Pons (tissue), 1 donor: ENCODE measurements at regions not wholly inside any gene's neighbourhood (a gene's known extent, or its start where the extent isn't known, plus 50 kb on each side); places are given as distances from the start of the nearest gene placed in this dataset.
"Not testable (repeated sequence)": the region's sequence is repeated elsewhere in the genome, so short reads cannot be mapped to it uniquely, and the experiment has no call there.

ENCODE experiments used
- DNase-seq: peaks from one replicate; pipeline ENCODE4 v3.0.0-alpha.2; 2016; ENCODE audit warnings: low spot score

DNA sequence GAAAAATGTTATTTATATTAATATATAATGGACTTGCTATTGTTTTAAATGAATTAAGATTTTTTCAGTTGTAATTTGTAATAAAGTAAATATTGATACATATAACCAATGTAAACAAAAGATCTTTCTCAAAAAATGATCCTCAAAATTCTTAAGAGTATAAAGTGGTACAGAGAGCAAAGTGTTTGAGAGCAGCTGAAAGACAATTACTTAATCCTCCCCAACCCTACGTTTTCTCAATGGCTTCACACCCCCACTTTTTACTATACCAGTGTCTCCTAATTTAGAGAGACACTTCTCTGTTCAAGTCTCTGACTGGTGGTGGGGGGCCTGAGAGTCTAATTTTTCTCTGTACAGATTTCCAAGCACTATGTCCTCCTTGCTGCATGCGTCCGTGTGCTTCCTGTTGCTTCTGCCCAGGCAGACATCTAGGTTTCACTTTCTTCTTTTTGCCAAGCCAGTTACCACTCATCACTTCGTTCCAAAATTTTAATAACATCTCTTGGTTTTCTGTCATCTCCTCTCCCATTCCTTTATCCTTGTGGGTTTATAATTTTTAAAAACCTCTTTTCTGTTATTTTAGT is 276.3 kb upstream of the DNAJC19 start:
- peak; percentile 42 for DNase-seq

DNA sequence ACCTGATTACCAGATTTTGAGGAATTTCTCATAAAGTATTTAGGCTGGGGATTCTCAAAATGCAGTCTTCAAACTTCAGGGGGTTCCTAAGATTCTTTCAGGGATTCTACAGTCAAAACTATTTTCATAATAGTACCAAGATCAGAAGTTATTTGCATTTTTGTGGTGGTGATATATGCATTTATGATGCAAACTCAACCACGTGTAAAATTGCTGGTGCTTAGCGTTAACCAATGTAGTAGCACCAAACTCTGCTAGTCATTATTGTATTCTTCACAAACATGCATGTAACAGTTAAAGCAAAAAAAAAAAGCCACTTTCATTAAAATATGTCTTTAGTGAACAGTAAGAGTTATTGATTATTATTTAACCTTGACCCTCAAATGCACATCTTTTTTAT is 274.9 kb upstream of the DNAJC19 start:
- no peak for DNase-seq

GRCh38 chr3:181253796-181254195 is 264.3 kb upstream of the DNAJC19 start:
- no peak for DNase-seq

- peak; percentile 7 for DNase-seq
Observed at GRCh38 chr3:181252631-181253030, 263.1 kb upstream of the DNAJC19 start.

GRCh38 chr3:181250714-181251113 is 261.2 kb upstream of the DNAJC19 start:
- no peak for DNase-seq

DNA sequence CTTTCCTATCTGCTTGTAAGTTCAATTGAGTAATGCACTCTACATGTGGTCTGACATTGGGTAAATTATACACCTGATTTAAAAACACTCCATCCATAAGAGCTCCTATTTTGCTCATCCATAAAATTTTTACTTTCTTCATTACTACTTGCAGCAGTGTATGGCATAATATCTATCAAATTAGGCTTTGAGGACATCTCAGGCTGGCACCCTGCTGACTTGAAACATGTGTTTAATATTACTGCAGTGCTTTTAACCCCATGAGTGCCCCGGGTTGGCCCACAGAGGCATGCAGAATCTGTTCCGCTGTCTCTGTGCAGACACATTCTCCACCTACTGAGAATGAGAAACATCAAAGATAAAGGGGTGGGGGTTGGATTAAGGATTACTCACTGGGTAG is 249.9 kb upstream of the DNAJC19 start:
- no peak for DNase-seq

DNA sequence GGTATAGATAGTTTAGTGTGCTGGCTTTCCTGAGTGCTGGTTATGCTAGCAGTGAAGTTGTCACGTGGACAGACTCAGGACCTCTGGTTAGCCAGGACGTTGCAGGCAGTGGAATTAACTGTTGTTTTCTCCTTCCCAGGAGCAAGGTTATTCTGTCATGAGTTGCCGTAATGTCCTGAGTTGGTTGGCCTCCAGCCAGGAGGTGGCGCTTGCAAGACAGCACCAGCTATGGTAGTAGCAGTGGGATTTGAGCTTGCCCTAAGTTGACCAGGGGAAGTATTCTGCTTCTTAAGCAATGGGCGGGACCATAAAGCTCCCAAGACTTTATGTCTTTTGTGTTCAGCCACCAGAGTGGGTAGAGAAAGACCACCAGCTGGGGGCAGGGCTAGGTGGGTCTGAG is 240.7 kb upstream of the DNAJC19 start:
- no peak for DNase-seq

GRCh38 chr3:181213347-181213746 is 223.8 kb upstream of the DNAJC19 start:
- DNase-seq, result no peak

- no peak for DNase-seq
Observed at GRCh38 chr3:181212271-181212670, 222.7 kb upstream of the DNAJC19 start.

- DNase-seq, result peak; percentile 63
Observed at GRCh38 chr3:181210275-181210674, 220.7 kb upstream of the DNAJC19 start.

GRCh38 chr3:181189556-181189955 is 200.0 kb upstream of the DNAJC19 start:
- no peak for DNase-seq

- DNase-seq, result peak; percentile 59
Observed at GRCh38 chr3:181183764-181184163, 194.2 kb upstream of the DNAJC19 start.

GRCh38 chr3:181183057-181183456 is 193.5 kb upstream of the DNAJC19 start:
- not testable (repeated sequence) for DNase-seq

GRCh38 chr3:181178991-181179390 is 189.5 kb upstream of the DNAJC19 start:
- no peak for DNase-seq

- peak; percentile 79 for DNase-seq
Observed at GRCh38 chr3:181176601-181177000, 187.1 kb upstream of the DNAJC19 start.

- DNase-seq, result peak; percentile 56
Observed at GRCh38 chr3:181174676-181175233, 185.2 kb upstream of the DNAJC19 start.

DNA sequence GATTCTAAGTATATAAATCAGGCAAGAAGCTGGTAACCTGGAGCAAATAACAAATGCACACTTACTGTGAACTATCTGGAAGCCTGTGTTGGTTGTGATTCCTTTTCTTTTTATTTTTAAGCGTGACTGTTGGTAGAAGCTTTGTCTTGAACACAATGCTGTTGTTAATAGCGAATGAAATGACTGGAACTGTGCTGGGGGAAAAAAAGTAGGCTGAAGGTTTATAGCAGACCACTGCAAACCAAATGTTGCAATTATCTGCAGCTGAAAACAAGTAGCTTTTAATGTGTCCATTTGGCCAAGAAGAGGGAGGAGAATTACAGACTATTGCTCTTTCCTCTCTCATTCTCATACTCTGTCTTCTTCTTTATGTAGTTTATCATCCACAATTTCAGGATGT is 184.5 kb upstream of the DNAJC19 start:
- no peak for DNase-seq

- DNase-seq, result no peak
Observed at GRCh38 chr3:181173227-181173626, 183.7 kb upstream of the DNAJC19 start.

- DNase-seq, result no peak
Observed at GRCh38 chr3:181134873-181135272, 145.3 kb upstream of the DNAJC19 start.

- no peak for DNase-seq
Observed at GRCh38 chr3:181133832-181134231, 144.3 kb upstream of the DNAJC19 start.

- no peak for DNase-seq
Observed at GRCh38 chr3:181105646-181106045, 116.1 kb upstream of the DNAJC19 start.

DNA sequence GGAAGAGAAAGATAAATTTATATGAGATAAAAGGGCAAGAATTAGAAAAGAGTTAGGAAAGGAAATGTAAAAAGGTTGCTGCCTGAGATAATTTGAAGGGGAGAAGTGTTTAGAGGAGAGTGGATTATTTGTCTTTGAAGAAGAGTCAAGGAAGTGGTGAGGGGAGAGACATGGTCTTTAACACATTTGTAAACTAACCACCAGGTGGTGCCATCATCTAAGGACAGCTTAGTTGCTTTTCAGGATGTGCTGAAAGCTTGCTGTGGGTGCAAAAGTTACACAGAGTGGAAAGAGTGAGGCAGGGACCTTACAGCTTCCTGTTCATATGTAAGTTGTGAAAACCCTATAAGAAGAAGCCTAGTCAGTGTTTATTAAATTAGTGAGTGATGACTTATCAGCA is 114.1 kb upstream of the DNAJC19 start:
- DNase-seq, result no peak

GRCh38 chr3:181086011-181086410 is 96.5 kb upstream of the DNAJC19 start:
- no peak for DNase-seq

- DNase-seq, result no peak
Observed at GRCh38 chr3:181081930-181082329, 92.4 kb upstream of the DNAJC19 start.
